H7 (cell line): ENCODE measurements at regions not wholly inside any gene's neighbourhood (a gene's known extent, or its start where the extent isn't known, plus 50 kb on each side); places are given as distances from the start of the nearest gene placed in this dataset.
"Not testable (repeated sequence)": the region's sequence is repeated elsewhere in the genome, so short reads cannot be mapped to it uniquely, and the experiment has no call there.

ENCODE experiments used
- DNase-seq: peaks from one replicate; pipeline ENCODE4 v3.0.0; 2012
- H3K27me3 ChIP-seq: 2 replicates; pipeline ENCODE4 v1.6.0; 2011; ENCODE audit warnings: mild to moderate bottlenecking, low read length; ENCODE audit not compliant: control insufficient read depth, insufficient read depth
- H3K36me3 ChIP-seq: replicated peaks from 2 replicates; pipeline ENCODE4 v1.5.1; 2011; ENCODE audit warnings: low read length; ENCODE audit not compliant: control insufficient read depth, insufficient read depth
- H3K4me3 ChIP-seq: 2 replicates; pipeline ENCODE4 v1.5.1; 2011; ENCODE audit warnings: low read depth, mild to moderate bottlenecking, control low read depth, low read length, moderate library complexity; ENCODE audit not compliant: insufficient read depth

DNA sequence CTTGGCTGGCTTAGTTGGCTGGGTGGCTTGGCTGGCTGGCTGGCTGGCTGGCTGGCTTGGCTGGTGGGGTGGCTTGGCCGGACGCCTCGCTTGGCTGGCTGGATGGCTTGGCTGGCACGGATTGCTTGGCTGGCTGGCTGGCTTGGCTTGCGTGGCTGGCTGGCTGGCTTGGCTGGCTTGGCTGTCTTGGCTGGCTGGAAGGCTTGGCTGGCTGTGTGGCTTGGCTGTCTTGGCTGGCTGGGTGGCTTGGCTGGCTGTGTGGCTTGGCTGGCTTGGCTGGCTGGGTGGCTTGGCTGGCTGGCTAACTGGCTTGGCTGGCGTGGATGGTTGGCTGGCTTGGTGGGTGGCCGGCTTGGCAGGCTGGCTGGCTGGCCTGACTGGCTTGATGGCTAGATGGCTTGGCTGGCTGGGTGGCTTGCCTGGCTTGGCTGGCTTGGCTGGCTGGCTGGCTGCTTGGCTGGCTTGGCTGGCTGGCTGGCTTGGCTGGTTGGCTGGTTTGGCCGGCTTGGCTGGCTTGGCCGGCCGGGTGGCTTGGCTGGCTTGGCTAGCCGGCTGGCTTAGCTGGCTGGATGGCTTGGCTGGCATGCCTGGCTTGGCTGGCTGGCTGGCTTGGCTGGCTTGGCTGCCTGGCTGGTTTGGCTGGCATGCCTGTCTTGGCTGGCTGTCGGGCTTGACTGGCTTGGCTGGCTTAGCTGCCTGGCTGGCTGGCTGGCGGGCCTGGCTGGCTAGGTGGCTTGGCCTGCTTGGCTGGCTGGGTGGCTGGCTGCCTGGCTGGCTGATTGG is 2812.7 kb downstream of the RPIA start:
- H3K36me3 ChIP-seq, DNase-seq, H3K4me3 ChIP-seq, H3K27me3 ChIP-seq: not testable (repeated sequence)

DNA sequence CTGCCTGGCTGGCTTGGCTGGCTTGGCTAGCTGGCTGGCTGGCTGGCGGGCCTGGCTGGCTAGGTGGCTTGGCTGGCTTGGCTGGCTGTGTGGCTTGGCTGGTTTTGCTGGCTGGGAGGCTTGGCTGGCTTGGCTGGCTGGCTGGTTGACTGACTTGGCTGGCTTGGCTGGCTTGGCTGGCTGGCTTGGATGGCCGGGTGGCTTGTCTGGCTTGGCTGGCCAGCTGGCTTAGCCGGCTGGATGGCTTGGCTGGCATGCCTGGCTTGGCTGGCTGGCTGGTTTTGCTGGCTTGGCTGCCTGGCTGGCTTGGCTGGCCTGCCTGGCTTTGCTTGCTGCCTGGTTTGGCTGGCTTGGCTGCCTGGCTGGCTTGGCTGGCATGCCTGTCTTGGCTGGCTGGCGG is 2817.3 kb downstream of the RPIA start:
- DNase-seq: not testable (repeated sequence)

DNA sequence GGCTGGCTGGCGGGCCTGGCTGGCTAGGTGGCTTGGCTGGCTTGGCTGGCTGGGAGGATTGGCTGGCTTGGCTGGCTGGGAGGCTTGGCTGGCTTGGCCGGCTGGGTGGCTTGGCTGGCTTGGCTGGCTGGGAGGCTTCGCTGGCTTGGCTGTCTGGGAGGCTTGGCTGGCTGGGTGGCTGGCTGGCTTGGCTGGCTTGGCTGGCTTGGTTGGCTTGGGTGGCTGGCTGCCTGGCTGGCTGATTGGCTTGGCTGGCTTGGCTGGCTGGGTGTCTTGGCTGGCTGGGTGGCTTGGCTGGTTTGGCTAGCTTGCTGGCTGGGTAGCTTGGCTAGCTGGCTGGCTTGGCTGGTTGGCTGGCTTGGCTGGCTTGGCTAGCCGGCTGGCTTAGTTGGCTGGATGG is 2817.8 kb downstream of the RPIA start:
- not testable (repeated sequence) for H3K27me3 ChIP-seq, H3K36me3 ChIP-seq, H3K4me3 ChIP-seq, DNase-seq

More for the DNA sequence above, 2817.3 kb downstream of the RPIA start:
- H3K27me3 ChIP-seq, H3K36me3 ChIP-seq, H3K4me3 ChIP-seq: not testable (repeated sequence)

DNA sequence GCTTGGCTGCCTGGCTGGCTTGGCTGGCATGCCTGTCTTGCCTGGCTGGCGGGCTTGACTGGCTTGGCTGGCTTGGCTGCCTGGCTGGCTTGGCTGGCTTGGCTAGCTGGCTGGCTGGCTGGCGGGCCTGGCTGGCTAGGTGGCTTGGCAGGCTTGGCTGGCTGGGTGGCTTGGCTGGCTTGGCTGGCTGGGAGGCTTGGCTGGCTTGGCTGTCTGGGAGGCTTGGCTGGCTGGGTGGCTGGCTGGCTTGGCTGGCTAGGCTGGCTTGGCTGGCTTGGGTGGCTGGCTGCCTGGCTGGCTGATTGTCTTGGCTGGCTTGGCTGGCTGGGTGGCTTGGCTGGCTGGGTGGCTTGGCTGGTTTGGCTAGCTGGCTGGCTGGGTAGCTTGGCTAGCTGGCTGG is 2819.7 kb downstream of the RPIA start:
- H3K27me3 ChIP-seq, H3K36me3 ChIP-seq, DNase-seq, H3K4me3 ChIP-seq: not testable (repeated sequence)

DNA sequence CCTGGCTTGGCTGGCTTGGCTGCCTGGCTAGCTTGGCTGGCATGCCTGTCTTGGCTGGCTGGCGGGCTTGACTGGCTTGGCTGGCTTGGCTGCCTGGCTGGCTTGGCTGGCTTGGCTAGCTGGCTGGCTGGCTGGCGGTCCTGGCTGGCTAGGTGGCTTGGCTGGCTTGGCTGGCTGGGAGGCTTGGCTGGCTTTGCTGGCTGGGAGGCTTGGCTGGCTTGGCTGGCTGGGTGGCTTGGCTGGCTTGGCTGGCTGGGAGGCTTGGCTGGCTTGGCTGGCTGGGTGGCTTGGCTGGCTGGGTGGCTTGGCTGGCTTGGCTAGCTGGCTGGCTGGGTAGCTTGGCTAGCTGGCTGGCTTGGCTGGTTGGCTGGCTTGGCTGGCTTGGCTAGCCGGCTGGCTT is 2824.5 kb downstream of the RPIA start:
- not testable (repeated sequence) for H3K27me3 ChIP-seq, DNase-seq, H3K4me3 ChIP-seq, H3K36me3 ChIP-seq

DNA sequence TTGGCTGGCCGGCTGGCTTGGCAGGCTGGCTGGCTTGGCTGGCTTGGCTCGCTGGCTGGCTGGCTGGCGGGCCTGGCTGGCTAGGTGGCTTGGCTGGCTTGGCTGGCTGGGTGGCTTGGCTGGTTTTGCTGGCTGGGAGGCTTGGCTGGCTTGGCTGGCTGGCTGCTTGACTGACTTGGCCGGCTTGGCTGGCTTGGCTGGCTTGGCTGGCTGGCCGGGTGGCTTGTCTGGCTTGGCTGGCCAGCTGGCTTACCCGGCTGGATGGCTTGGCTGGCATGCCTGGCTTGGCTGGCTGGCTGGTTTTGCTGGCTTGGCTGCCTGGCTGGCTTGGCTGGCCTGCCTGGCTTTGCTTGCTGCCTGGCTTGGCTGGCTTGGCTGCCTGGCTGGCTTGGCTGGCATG is 2825.2 kb downstream of the RPIA start:
- not testable (repeated sequence) for H3K27me3 ChIP-seq, H3K4me3 ChIP-seq, DNase-seq, H3K36me3 ChIP-seq

DNA sequence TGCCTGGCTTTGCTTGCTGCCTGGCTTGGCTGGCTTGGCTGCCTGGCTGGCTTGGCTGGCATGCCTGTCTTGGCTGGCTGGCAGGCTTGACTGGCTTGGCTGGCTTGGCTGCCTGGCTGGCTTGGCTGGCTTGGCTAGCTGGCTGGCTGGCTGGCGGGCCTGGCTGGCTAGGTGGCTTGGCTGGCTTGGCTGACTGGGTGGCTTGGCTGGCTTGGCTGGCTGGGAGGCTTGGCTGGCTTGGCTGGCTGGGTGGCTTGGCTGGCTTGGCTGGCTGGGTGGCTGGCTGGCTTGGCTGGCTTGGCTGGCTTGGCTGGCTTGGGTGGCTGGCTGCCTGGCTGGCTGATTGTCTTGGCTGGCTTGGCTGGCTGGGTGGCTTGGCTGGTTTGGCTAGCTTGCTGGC is 2826.4 kb downstream of the RPIA start:
- H3K4me3 ChIP-seq, H3K36me3 ChIP-seq, H3K27me3 ChIP-seq, DNase-seq: not testable (repeated sequence)

DNA sequence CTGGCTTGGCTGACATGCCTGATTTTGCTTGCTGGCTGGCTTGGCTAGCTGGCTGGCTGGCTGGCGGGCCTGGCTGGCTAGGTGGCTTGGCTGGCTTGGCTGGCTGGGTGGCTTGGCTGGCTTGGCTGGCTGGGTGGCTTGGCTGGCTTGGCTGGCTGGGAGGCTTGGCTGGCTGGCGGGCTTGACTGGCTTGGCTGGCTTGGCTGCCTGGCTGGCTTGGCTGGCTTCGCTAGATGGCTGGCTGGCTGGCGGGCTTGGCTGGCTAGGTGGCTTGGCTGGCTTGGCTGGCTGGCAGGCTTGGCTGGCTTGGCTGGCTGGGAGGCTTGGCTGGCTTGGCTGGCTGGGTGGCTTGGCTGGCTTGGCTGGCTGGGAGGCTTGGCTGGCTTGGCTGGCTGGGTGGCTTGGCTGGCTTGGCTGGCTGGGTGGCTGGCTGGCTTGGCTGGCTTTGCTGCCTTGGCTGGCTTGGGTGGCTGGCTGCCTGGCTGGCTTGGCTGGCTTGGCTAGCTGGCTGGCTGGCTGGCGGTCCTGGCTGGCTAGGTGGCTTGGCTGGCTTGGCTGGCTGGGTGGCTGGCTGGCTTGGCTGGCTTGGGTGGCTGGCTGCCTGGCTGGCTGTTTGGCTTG is 2827.0 kb downstream of the RPIA start:
- DNase-seq, H3K36me3 ChIP-seq, H3K4me3 ChIP-seq, H3K27me3 ChIP-seq: not testable (repeated sequence)

DNA sequence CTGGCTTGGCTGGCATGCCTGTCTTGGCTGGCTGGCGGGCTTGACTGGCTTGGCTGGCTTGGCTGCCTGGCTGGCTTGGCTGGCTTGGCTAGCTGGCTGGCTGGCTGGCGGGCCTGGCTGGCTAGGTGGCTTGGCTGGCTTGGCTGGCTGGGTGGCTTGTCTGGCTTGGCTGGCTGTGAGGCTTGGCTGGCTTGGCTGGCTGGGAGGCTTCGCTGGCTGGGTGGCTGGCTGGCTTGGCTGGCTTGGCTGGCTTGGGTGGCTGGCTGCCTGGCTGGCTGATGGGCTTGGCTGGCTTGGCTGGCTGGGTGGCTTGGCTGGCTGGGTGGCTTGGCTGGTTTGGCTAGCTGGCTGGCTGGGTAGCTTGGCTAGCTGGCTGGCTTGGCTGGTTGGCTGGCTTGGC is 2827.9 kb downstream of the RPIA start:
- DNase-seq, H3K27me3 ChIP-seq: not testable (repeated sequence)

DNA sequence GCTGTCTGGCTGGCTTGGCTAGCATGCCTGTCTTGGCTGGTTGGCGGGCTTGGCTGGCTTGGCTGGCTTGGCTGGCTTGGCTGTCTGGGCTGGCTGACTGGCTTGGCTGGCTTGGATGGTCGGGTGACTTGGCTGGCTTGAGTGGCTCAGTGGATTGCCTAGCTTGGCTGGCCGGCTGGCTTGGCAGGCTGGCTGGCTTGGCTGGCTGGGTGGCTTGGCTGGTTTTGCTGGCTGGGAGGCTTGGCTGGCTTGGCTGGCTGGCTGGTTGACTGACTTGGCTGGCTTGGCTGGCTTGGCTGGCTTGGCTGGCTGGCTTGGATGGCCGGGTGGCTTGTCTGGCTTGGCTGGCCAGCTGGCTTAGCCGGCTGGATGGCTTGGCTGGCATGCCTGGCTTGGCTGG is 2828.4 kb downstream of the RPIA start:
- H3K4me3 ChIP-seq, H3K36me3 ChIP-seq, H3K27me3 ChIP-seq, DNase-seq: not testable (repeated sequence)

More for the DNA sequence above, 2827.9 kb downstream of the RPIA start:
- not testable (repeated sequence) for H3K36me3 ChIP-seq, H3K4me3 ChIP-seq

DNA sequence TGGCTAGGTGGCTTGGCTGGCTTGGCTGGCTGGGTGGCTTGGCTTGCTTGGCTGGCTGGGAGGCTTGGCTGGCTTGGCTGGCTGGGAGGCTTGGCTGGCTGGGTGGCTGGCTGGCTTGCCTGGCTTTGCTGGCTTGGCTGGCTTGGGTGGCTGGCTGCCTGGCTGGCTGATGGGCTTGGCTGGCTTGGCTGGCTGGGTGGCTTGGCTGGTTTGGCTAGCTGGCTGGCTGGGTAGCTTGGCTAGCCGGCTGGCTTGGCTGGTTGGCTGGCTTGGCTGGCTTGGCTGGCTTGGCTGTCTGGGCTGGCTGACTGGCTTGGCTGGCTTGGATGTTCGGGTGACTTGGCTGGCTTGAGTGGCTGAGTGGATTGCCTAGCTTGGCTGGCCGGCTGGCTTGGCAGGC is 2829.1 kb downstream of the RPIA start:
- not testable (repeated sequence) for H3K36me3 ChIP-seq, H3K27me3 ChIP-seq, DNase-seq, H3K4me3 ChIP-seq

DNA sequence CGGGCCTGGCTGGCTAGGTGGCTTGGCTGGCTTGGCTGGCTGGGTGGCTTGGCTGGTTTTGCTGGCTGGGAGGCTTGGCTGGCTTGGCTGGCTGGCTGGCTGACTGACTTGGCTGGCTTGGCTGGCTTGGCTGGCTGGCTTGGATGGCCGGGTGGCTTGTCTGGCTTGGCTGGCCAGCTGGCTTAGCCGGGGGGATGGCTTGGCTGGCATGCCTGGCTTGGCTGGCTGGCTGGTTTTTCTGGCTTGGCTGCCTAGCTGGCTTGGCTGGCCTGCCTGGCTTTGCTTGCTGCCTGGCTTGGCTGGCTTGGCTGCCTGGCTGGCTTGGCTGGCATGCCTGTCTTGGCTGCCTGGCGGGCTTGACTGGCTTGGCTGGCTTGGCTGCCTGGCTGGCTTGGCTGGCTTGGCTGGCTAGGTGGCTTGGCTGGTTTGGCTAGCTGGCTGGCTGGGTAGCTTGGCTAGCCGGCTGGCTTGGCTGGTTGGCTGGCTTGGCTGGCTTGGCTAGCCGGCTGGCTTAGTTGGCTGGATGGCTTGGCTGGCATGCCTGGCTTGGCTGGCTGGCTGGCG is 2829.6 kb downstream of the RPIA start:
- H3K4me3 ChIP-seq, H3K27me3 ChIP-seq, H3K36me3 ChIP-seq, DNase-seq: not testable (repeated sequence)

DNA sequence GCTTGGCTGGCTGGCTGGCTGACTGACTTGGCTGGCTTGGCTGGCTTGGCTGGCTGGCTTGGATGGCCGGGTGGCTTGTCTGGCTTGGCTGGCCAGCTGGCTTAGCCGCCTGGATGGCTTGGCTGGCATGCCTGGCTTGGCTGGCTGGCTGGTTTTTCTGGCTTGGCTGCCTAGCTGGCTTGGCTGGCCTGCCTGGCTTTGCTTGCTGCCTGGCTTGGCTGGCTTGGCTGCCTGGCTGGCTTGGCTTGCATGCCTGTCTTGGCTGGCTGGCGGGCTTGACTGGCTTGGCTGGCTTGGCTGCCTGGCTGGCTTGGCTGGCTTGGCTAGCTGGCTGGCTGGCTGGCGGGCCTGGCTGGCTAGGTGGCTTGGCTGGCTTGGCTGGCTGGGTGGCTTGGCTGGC is 2830.5 kb downstream of the RPIA start:
- not testable (repeated sequence) for H3K27me3 ChIP-seq, DNase-seq, H3K4me3 ChIP-seq, H3K36me3 ChIP-seq

DNA sequence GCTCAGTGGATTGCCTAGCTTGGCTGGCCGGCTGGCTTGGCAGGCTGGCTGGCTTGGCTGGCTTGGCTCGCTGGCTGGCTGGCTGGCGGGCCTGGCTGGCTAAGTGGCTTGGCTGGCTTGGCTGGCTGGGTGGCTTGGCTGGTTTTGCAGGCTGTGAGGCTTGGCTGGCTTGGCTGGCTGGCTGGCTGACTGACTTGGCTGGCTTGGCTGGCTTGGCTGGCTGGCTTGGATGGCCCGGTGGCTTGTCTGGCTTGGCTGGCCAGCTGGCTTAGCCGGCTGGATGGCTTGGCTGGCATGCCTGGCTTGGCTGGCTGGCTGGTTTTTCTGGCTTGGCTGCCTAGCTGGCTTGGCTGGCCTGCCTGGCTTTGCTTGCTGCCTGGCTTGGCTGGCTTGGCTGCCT is 2831.4 kb downstream of the RPIA start:
- not testable (repeated sequence) for H3K36me3 ChIP-seq, H3K27me3 ChIP-seq, DNase-seq

DNA sequence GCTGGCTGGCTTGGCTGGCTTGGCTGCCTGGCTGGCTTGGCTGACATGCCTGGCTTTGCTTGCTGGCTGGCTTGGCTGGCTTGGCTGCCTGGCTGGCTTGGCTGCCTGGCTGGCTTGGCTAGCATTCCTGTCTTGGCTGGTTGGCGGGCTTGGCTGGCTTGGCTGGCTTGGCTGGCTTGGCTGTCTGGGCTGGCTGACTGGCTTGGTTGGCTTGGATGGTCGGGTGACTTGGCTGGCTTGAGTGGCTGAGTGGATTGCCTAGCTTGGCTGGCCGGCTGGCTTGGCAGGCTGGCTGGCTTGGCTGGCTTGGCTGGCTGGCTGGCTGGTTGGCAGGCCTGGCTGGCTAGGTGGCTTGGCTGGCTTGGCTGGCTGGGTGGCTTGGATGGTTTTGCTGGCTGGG is 2832.3 kb downstream of the RPIA start:
- H3K4me3 ChIP-seq, H3K27me3 ChIP-seq, H3K36me3 ChIP-seq, DNase-seq: not testable (repeated sequence)

More for the DNA sequence above, 2831.4 kb downstream of the RPIA start:
- not testable (repeated sequence) for H3K4me3 ChIP-seq
